ENCODE measurements at regions not wholly inside any gene's neighbourhood (a gene's known extent, or its start where the extent isn't known, plus 50 kb on each side); places are given as distances from the start of the nearest gene placed in this dataset.
A peak's percentile ranks its signal among the peaks of the same experiment; 100 is the strongest.

DNA sequence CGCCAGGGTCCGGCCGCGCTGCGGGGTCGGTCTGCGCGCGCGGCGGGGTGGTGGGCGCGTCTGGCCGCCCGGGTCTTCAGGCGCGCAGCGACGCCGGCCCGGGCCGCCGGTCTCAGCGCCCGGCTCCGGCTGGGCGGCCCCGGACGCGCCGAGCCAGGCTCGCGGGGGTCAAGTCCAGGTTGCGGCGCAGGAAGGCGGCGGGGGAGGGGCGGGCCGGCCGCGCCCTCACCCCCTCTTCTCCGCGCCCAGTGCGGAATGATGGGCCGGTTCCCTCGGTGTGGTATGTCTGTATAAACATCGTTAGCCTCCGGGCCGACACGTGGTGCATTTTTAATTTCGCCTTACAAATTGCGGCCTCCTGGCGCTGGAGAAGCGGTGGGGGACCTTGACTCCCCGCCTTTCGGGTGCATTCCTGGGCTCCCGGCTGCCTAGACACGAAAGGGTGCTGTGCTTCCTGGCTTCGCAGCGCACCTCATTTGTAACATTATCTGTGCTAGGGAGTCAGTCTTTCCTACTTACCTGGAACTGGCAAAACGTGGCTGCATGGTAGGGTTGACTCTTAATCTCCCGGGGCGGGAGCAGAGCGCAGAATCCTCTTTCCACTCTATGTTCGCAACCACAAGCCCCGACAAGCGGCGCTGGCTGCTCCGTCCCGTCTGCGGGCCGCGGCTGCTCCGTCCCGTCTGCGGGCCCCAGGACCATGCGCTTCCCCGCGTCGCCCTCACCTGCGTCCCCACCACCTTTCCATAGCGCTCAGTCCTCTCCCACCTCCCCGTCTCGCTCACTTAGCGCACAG, 69.0 kb downstream of the CTAGE1 start:
- intact Hi-C loops (cut with DNase I) = loop anchor here (2.0 kb wide), 2 partner anchors 178 to 208 kb away; no protein-coding TSS in a partner anchor
- no peaks in the 10 kb centered on the region for H3K27me3 ChIP-seq (replicated peaks; ENCODE audit: insufficient read depth)
- 2% methylated on average over 77 of the region's 85 CpGs for WGBS
- peak overlapping the region; percentile 48 to 67 for H3K27ac ChIP-seq
- no peaks in the 10 kb centered on the region for H3K36me3 ChIP-seq
- no peaks in the 10 kb centered on the region for H3K4me1 ChIP-seq (replicated peaks)
- H3K9me3 ChIP-seq = no peaks in the 10 kb centered on the region
- no peak for TF ChIP-seq POLR2A (IDR thresholded peaks at IDR 0.05)
- TF ChIP-seq POLR2AphosphoS5 (IDR thresholded peaks at IDR 0.05) = peak; percentile 29
- DNase-seq (ENCODE audit: low spot score) = peak; percentile 61
- peak overlapping the region; percentile 35 for H3K4me3 ChIP-seq

DNA sequence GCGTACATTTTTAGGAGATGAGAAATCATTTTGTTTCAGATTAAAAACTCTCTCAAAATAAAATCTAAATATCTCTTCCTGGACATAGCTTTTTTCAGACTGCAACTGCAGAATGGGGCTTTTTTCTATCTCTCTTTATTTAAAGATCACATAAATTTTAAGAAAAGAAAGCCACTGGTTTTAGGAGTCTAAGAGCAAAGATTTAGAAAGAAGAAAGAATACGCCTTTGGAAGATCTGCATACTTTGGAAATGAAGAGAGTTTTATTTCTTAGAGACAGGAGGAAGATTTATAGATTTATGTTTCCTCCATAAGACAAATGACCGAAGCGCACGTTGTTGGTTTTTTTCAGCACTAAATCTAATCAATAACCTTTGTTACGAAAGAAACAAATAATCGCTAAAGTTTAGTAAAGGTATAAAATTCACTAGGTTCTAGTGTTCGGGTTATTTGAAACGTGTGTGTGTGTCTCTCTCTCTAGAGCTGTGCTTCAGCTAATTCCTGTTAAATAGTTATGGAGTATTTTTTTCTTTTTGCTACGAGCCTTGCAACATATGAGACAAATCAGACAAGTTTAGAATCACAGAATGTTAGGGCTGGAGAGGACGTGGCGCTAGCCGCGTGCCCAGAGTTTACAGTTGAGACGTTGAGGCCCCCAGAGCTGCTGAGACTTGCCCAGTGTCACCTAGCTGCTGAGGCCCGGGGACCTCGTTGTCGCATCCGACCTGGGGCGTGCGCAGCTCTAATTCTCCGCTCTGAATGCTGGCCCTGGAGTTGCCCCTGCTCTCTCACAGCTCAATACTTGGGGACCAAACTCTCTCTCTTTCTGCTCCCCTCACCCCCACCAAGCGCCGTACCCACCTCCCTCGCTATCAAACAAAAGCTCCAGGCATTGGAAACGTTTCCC, 69.9 kb downstream of the CTAGE1 start:
- 19% methylated on average over 26 of the region's 26 CpGs for WGBS
- DNase-seq (ENCODE audit: low spot score) = peak; percentile 36
- H3K4me3 ChIP-seq = peak overlapping the region; percentile 35
- H3K27ac ChIP-seq = peak overlapping the region; percentile 48 to 67
- intact Hi-C loops (cut with DNase I) = loop anchor here (2.0 kb wide), 2 partner anchors 177 to 209 kb away; no protein-coding TSS in a partner anchor
- H3K9me3 ChIP-seq = no peaks in the 10 kb centered on the region
- TF ChIP-seq, protein P1, sequence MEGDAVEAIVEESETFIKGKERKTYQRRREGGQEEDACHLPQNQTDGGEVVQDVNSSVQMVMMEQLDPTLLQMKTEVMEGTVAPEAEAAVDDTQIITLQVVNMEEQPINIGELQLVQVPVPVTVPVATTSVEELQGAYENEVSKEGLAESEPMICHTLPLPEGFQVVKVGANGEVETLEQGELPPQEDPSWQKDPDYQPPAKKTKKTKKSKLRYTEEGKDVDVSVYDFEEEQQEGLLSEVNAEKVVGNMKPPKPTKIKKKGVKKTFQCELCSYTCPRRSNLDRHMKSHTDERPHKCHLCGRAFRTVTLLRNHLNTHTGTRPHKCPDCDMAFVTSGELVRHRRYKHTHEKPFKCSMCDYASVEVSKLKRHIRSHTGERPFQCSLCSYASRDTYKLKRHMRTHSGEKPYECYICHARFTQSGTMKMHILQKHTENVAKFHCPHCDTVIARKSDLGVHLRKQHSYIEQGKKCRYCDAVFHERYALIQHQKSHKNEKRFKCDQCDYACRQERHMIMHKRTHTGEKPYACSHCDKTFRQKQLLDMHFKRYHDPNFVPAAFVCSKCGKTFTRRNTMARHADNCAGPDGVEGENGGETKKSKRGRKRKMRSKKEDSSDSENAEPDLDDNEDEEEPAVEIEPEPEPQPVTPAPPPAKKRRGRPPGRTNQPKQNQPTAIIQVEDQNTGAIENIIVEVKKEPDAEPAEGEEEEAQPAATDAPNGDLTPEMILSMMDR (IDR thresholded peaks at IDR 0.05) = no peak
- TF ChIP-seq POLR2A (IDR thresholded peaks at IDR 0.05) (no peak), POLR2AphosphoS5 (IDR thresholded peaks at IDR 0.05) (no peak)
- no peaks in the 10 kb centered on the region for H3K4me1 ChIP-seq (replicated peaks)
- H3K27me3 ChIP-seq (replicated peaks; ENCODE audit: insufficient read depth) = no peaks in the 10 kb centered on the region
- H3K36me3 ChIP-seq = no peaks in the 10 kb centered on the region

DNA sequence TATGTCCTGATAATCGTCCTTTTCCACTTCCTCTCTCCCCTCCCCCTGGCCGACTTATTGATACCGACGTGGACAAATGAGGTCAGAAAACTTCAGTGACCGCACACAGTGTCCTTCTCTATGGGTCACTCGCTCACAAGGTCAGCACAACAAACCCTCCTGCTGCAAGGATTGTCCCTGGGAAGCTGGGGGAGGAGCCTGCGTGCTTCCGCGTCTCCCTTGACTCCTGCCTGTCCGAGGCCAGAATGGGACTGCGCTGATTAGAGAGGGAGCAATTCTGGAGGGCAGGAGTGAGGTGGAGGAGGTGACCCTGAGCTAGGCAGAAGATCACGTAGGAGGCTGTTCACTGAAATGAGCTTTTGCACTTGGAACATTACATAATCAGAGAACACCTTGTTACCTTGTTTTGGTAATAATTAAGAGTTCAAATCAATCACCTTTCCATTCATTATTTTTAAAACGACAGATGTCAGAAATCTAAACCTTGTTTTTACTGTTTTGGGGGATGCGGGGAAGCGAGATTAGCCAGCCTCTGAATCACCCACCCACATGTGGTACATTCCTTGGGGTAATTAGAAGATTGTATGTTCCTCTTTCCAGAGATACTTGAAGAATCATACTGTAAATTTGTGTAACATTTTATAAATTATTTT, 70.6 kb downstream of the CTAGE1 start:
- DNase-seq (ENCODE audit: low spot score) = no peak
- Histone ChIP-seq H3K36me3 (no peaks in the 10 kb centered on the region), H3K27ac (peak overlapping the region in 1 of 2 donors; percentile 24), H3K4me1 (replicated peaks) (no peaks in the 10 kb centered on the region), H3K4me3 (no peak overlapping the region), H3K27me3 (replicated peaks; ENCODE audit: insufficient read depth) (no peaks in the 10 kb centered on the region), H3K9me3 (no peaks in the 10 kb centered on the region)
- TF ChIP-seq, protein P1 (IDR thresholded peaks at IDR 0.05) = no peak
- TF ChIP-seq POLR2A (IDR thresholded peaks at IDR 0.05) (no peak), POLR2AphosphoS5 (IDR thresholded peaks at IDR 0.05) (no peak)
- intact Hi-C loops (cut with DNase I) = no loop called here
- WGBS = 52% methylated on average over 15 of the region's 15 CpGs

DNA sequence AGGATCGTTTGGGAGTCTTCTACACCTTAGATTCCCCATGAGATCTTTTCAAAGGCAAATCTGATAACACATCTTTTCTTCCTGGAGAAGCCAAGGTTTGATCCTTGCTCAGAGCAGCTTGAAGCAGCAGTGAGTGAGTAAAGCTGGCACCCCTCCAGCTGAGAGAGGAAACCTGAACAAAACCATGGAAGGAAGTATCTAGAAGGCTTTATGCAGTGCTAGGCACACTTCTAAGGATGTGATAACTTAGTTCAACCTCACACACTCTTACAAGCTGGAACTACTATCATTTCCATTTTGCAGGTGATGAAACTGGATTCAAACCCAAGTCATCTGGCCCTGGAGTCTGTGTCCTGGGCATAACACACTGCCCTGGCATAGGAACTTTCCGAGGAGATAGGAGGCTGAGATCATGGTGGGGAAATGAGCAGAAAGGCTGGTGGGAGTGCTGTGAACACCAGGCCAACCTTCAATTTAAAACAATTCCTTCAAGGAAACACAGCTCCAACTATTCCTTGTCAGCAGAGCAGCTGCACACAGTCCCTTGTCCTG, 71.2 kb downstream of the CTAGE1 start:
- Histone ChIP-seq H3K9me3 (no peaks in the 10 kb centered on the region), H3K4me1 (replicated peaks) (no peaks in the 10 kb centered on the region), H3K27me3 (replicated peaks; ENCODE audit: insufficient read depth) (no peaks in the 10 kb centered on the region), H3K27ac (peak overlapping the region in 1 of 2 donors; percentile 24), H3K36me3 (no peaks in the 10 kb centered on the region), H3K4me3 (no peak overlapping the region)
- WGBS = 51% methylated on average over 2 of the region's 2 CpGs
- TF ChIP-seq POLR2AphosphoS5 (IDR thresholded peaks at IDR 0.05) (no peak), POLR2A (IDR thresholded peaks at IDR 0.05) (no peak)
- TF ChIP-seq, protein P1 (IDR thresholded peaks at IDR 0.05) = no peak
- peak; percentile 28 for DNase-seq (ENCODE audit: low spot score)
- intact Hi-C loops (cut with DNase I) = no loop called here

All from prostate gland (tissue), 2 donors.